Endothelial cell of umbilical vein (primary cell): ENCODE measurements at regions not wholly inside any gene's neighbourhood (a gene's known extent, or its start where the extent isn't known, plus 50 kb on each side); places are given as distances from the start of the nearest gene placed in this dataset.

Source experiments
- BruUV-seq: library from RNA; stranded (reverse); fragments of 400-500 nt; replicated peaks from 2 replicates; lab custom pipeline; 2021; lab: Mats Ljungman, UMichigan
- CTCF ChIA-PET: fragments of 300-600, 350-600 bp; sonication (Branson Sonifier 250); formaldehyde crosslinking; loops from one replicate; lab custom pipeline; 2021; ENCODE audit warnings: antibody characterized with exemption, inconsistent platforms; lab: Charles Lee
- POLR2A ChIA-PET: fragments of 300-600, 350-600 bp; sonication (Branson Sonifier 250); formaldehyde crosslinking; loops from one replicate; lab custom pipeline; 2021; ENCODE audit warnings: antibody characterized with exemption, inconsistent platforms; lab: Charles Lee
- DNase-seq: peaks from one replicate; pipeline ENCODE4 v3.0.0-alpha.2; 2011; ENCODE audit warnings: low read depth, low spot score
- FAIRE-seq: peaks from 2 replicates; lab custom pipeline; 2011; peaks lifted over from hg19 to GRCh38; lab: Jason Lieb, UNC
- H2AFZ ChIP-seq: 2 replicates; pipeline ENCODE4 v1.6.0; 2012; ENCODE audit warnings: low read depth, low read length, control low read depth, inconsistent platforms
- H3K27ac ChIP-seq: 2 replicates; pipeline ENCODE4 v1.5.1; 2011; ENCODE audit warnings: low read depth, mild to moderate bottlenecking, control low read depth, low read length, moderate library complexity; ENCODE audit not compliant: insufficient read depth
- H3K27me3 ChIP-seq, 2 experiments: 2 replicates each; pipeline versions ENCODE4 v1.6.0 to v1.6.1; 2011; ENCODE audit warnings: low read length in 2 of 2, mixed read lengths in 1 of 2; ENCODE audit not compliant: control insufficient read depth in 2 of 2, insufficient read depth in 2 of 2
- H3K36me3 ChIP-seq, 2 experiments: 2 replicates in 1 of 2; 3 replicates in 1 of 2; pipeline ENCODE4 v1.5.1; 2011; ENCODE audit warnings: low read length in 2 of 2, mild to moderate bottlenecking in 1 of 2, moderate library complexity in 1 of 2; ENCODE audit not compliant: control insufficient read depth in 2 of 2, insufficient read depth in 2 of 2; ENCODE audit errors: extremely low read depth in 1 of 2
- H3K4me1 ChIP-seq: 3 replicates; pipeline ENCODE4 v1.5.1; 2011; ENCODE audit warnings: mild to moderate bottlenecking, low read length; ENCODE audit not compliant: control insufficient read depth, insufficient read depth; ENCODE audit errors: extremely low read depth
- H3K4me2 ChIP-seq: 2 replicates; pipeline ENCODE4 v1.6.1; 2011; ENCODE audit warnings: low read length, control low read depth, mixed read lengths; ENCODE audit not compliant: insufficient read depth
- H3K4me3 ChIP-seq, 3 experiments: fragments of 200-600 bp in 1 of 3; sonication (generic), shearing (Covaris generic) in 1 of 3; replicated peaks in 1 of 3; 2 replicates each; pipeline ENCODE4 v1.5.1; 2011 to 2016; ENCODE audit warnings: control low read depth in 3 of 3, low read length in 3 of 3, mild to moderate bottlenecking in 2 of 3, inconsistent platforms in 1 of 3, low read depth in 1 of 3, moderate library complexity in 1 of 3; ENCODE audit not compliant: insufficient read depth in 1 of 3
- H3K79me2 ChIP-seq: 2 replicates; pipeline ENCODE4 v1.6.0; 2012; ENCODE audit warnings: low read length, inconsistent platforms; ENCODE audit not compliant: control insufficient read depth, insufficient read depth
- H3K9ac ChIP-seq: replicated peaks from 2 replicates; pipeline ENCODE3; 2011; ENCODE audit warnings: low read length, control low read depth; ENCODE audit not compliant: insufficient read depth; ENCODE audit errors: extremely low read depth
- H3K9me1 ChIP-seq: replicated peaks from 3 replicates; pipeline ENCODE4 v1.6.0; 2011; ENCODE audit warnings: mild to moderate bottlenecking, low read length; ENCODE audit not compliant: control insufficient read depth, insufficient read depth; ENCODE audit errors: extremely low read depth
- H3K9me3 ChIP-seq: replicated peaks from 2 replicates; pipeline ENCODE4 v1.5.1; 2012; ENCODE audit warnings: low read length, inconsistent platforms; ENCODE audit not compliant: control insufficient read depth, insufficient read depth
- H4K20me1 ChIP-seq: replicated peaks from 2 replicates; pipeline ENCODE3; 2011; ENCODE audit warnings: mild to moderate bottlenecking, low read length; ENCODE audit not compliant: control insufficient read depth, insufficient read depth; ENCODE audit errors: extremely low read depth
- CTCF ChIP-seq, 2 donors: IDR thresholded peaks; 1 replicate in 1 of 2; 2 replicates in 1 of 2; pipeline ENCODE4 v1.5.1; 2011; ENCODE audit warnings: low read length in 2 of 2, mild to moderate bottlenecking in 2 of 2, moderate library complexity in 2 of 2, control low read depth in 1 of 2, inconsistent platforms in 1 of 2, low read depth in 1 of 2; ENCODE audit not compliant: insufficient read depth in 1 of 2; ENCODE audit errors: extremely low read depth in 1 of 2
- EZH2 ChIP-seq: IDR thresholded peaks from 2 replicates; pipeline ENCODE4 v1.6.1; 2012; ENCODE audit warnings: borderline replicate concordance, low read depth, mild to moderate bottlenecking, moderate library complexity, low read length, inconsistent platforms; ENCODE audit not compliant: severe bottlenecking
- FOS ChIP-seq: IDR thresholded peaks from 2 replicates; pipeline ENCODE4 v1.6.1; 2011; ENCODE audit warnings: mild to moderate bottlenecking, low read length, moderate library complexity, borderline replicate concordance; ENCODE audit not compliant: insufficient read depth
- GATA2 ChIP-seq: IDR thresholded peaks from 2 replicates; pipeline ENCODE4 v1.7.0; 2011; ENCODE audit warnings: low read depth, mild to moderate bottlenecking, moderate library complexity, mixed read lengths, low read length; ENCODE audit not compliant: insufficient read length, insufficient read depth
- JUN ChIP-seq: IDR thresholded peaks from 2 replicates; pipeline ENCODE4 v1.6.1; 2011; ENCODE audit warnings: borderline replicate concordance, low read depth; ENCODE audit not compliant: insufficient read length, insufficient read depth
- MYC ChIP-seq: IDR thresholded peaks from one replicate; pipeline ENCODE4 v1.6.1; 2011; ENCODE audit warnings: mild to moderate bottlenecking, low read depth, low read length
- POLR2A ChIP-seq: IDR thresholded peaks from 2 replicates; pipeline ENCODE4 v1.6.1; 2012; ENCODE audit warnings: low read depth, mild to moderate bottlenecking, control low read depth, low read length
- POLR2AphosphoS5 ChIP-seq: IDR thresholded peaks from 2 replicates; pipeline ENCODE4 v1.6.1; 2012; ENCODE audit warnings: low read depth, mild to moderate bottlenecking, control low read depth, low read length, moderate library complexity; ENCODE audit not compliant: insufficient read depth
- dilution Hi-C: fragments of 300-500 bp; cut with MboI; formaldehyde crosslinking; loops from one replicate; pipeline ENCODE4 v1.15.0; 2019; ENCODE audit warnings: low sequenced_read_pairs; ENCODE audit not compliant: extremely low pct_ligation_motif_present
- intact Hi-C: fragments of 100-400 bp; cut with micrococcal nuclease; formaldehyde crosslinking; loops from one replicate; pipeline ENCODE4 v1.10.0; 2022
- TF ChIP-seq, protein P1 (sequence below): IDR thresholded peaks from 2 replicates; pipeline ENCODE4 v1.6.1; 2011; ENCODE audit not compliant: insufficient read depth, insufficient read length

- H3K4me2 ChIP-seq, result no peak overlapping the region
- POLR2A ChIA-PET, result no interaction called here
- H3K9me1 ChIP-seq, result no peaks in the 10 kb centered on the region
- H3K9me3 ChIP-seq, result no peaks in the 10 kb centered on the region
- FAIRE-seq (no peak), DNase-seq (no peak)
- no peaks in the 10 kb centered on the region for H3K36me3 ChIP-seq
- H3K4me3 ChIP-seq, result no peak overlapping the region
- H3K9ac ChIP-seq, result no peak overlapping the region
- H3K27me3 ChIP-seq, result no peaks in the 10 kb centered on the region
- BruUV-seq, result no TSS peak
- dilution Hi-C loops, result no loop called here
- CTCF ChIA-PET, result no interaction called here
- H3K79me2 ChIP-seq, result no peaks in the 10 kb centered on the region
- TF ChIP-seq CTCF (IDR thresholded peaks at IDR 0.05; ENCODE audit: extremely low read depth in 1 of 2, insufficient read depth in 1 of 2, low read depth in 1 of 2, low read length in 2 of 2) (no peak), MYC (no peak), EZH2 (no peak), GATA2 (no peak), FOS (no peak), JUN (no peak), POLR2A (no peak), POLR2AphosphoS5 (no peak)
- TF ChIP-seq, protein P1, sequence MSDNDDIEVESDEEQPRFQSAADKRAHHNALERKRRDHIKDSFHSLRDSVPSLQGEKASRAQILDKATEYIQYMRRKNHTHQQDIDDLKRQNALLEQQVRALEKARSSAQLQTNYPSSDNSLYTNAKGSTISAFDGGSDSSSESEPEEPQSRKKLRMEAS, result no peak
- intact Hi-C loops, result no loop called here
- H4K20me1 ChIP-seq, result no peaks in the 10 kb centered on the region
- H2AFZ ChIP-seq, result no peak overlapping the region
- no peak overlapping the region for H3K27ac ChIP-seq
- no peaks in the 10 kb centered on the region for H3K4me1 ChIP-seq
Observed at GRCh38 chr7:24354456-24354855, 70.5 kb downstream of the NPY start.
